Dendritic cell treated with granulocyte-macrophage colony-stimulating factor and Interleukin-4, amounts not matched to agents 40 ng/mL and 50 ng/mL, for 4 days (primary cell): ENCODE measurements at regions not wholly inside any gene's neighbourhood (a gene's known extent, or its start where the extent isn't known, plus 50 kb on each side); places are given as distances from the start of the nearest gene placed in this dataset.

Experiments used
- H3K27ac Mint-ChIP-seq: one replicate; pipeline ENCODE4 v1.8.0; 2022; ENCODE audit warnings: mild to moderate bottlenecking, mixed read lengths
- H3K27me3 Mint-ChIP-seq: one replicate; pipeline ENCODE4 v1.8.0; 2022; ENCODE audit warnings: mild to moderate bottlenecking, mixed read lengths
- H3K36me3 Mint-ChIP-seq: one replicate; pipeline ENCODE4 v1.8.0; 2022; ENCODE audit warnings: low read depth, mixed read lengths
- H3K4me1 Mint-ChIP-seq: one replicate; pipeline ENCODE4 v1.8.0; 2022; ENCODE audit warnings: low read depth, mixed read lengths
- H3K4me3 Mint-ChIP-seq: one replicate; pipeline ENCODE4 v1.8.0; 2022; ENCODE audit warnings: mild to moderate bottlenecking, moderate library complexity, mixed read lengths
- H3K9me3 Mint-ChIP-seq: one replicate; pipeline ENCODE4 v1.8.0; 2022; ENCODE audit warnings: mixed read lengths
- intact Hi-C: fragments of 100-400 bp; cut with micrococcal nuclease; formaldehyde crosslinking; loops from one replicate; pipeline ENCODE4 v1.15.0; 2022

- Mint-ChIP-seq H3K9me3 (no peaks in the 10 kb centered on the region), H3K36me3 (no peaks in the 10 kb centered on the region), H3K4me1 (no peaks in the 10 kb centered on the region), H3K27ac (no peak overlapping the region), H3K4me3 (no peak overlapping the region), H3K27me3 (no peaks in the 10 kb centered on the region)
- intact Hi-C loops = loop anchor here (5.0 to 10.0 kb wide), 2 partner anchors 416 to 794 kb away; no protein-coding TSS in a partner anchor
These were observed 413.2 kb downstream of the GJA1 start for GRCh38 chr6:121848523-121849255.

DNA sequence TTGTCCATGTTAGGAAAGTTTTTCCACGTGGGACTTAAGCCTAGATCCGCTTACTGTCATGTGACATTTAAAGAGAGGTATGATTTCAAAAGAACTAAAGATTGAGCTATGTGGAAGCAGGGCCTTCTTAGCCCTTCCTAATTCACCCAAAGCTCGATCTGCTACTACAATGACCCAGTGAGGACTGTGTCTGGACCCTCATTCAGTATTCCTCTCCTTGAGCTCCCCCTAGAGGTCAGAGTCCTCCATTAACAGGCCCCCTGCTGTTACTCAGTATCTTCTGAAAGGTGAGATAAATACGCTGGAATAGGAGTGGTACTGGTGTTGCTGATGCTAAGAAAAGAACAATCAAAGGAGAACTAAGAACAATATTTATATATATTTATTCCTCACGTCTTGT lies 414.0 kb downstream of the GJA1 start:
- no peak overlapping the region for H3K27ac Mint-ChIP-seq
- no peaks in the 10 kb centered on the region for H3K4me1 Mint-ChIP-seq
- H3K36me3 Mint-ChIP-seq = no peaks in the 10 kb centered on the region
- H3K27me3 Mint-ChIP-seq = no peaks in the 10 kb centered on the region
- H3K4me3 Mint-ChIP-seq = no peak overlapping the region
- H3K9me3 Mint-ChIP-seq = no peaks in the 10 kb centered on the region
- intact Hi-C loops = loop anchor here (5.0 to 10.0 kb wide), 2 partner anchors 417 to 795 kb away; no protein-coding TSS in a partner anchor

DNA sequence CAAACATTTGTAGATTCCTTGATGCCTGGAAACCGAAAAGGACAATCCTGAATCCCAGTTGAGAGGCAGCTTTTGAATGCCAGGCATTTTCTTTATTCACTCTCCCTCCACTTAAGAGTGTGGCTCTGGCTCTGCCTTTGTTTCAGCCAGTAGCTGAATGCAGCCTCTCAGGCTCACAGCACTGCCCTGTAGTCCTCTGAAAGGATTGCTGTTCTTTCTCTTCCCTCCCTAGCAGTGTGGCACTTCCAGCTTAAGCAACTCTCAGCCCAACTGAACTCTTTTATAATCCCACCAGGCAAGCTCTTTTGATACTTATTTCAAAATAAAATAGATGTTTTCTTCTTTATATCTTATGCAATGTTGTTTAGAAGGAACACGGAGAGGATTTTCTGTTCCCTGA lies 415.6 kb downstream of the GJA1 start:
- H3K4me3 Mint-ChIP-seq = no peak overlapping the region
- no peaks in the 10 kb centered on the region for H3K36me3 Mint-ChIP-seq
- no peaks in the 10 kb centered on the region for H3K9me3 Mint-ChIP-seq
- intact Hi-C loops = no loop called here
- no peaks in the 10 kb centered on the region for H3K27me3 Mint-ChIP-seq
- no peaks in the 10 kb centered on the region for H3K4me1 Mint-ChIP-seq
- no peak overlapping the region for H3K27ac Mint-ChIP-seq

DNA sequence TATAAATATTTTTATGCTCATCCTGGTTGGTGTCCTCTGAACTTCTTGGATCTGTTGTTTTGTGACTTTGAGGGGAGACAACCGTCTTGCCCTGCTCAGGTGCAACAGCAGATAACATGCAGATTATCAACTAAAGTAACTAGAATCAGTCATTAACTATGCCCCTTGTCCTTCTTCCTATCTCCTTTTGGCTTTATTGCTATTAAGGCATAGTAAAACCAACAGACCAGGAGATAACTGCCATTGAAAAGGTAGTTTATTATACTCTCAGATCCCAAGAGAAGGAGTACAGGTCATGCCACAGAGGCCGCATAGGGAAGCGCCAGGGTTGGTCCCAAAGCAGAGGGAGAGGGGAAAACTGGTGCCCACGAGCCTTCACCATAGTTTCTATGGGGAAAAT lies 418.2 kb downstream of the GJA1 start:
- no peak overlapping the region for H3K4me3 Mint-ChIP-seq
- H3K27me3 Mint-ChIP-seq = no peaks in the 10 kb centered on the region
- intact Hi-C loops = no loop called here
- no peaks in the 10 kb centered on the region for H3K36me3 Mint-ChIP-seq
- H3K4me1 Mint-ChIP-seq = no peaks in the 10 kb centered on the region
- no peak overlapping the region for H3K27ac Mint-ChIP-seq
- no peaks in the 10 kb centered on the region for H3K9me3 Mint-ChIP-seq

- Mint-ChIP-seq H3K4me1 (no peaks in the 10 kb centered on the region), H3K4me3 (no peak overlapping the region), H3K36me3 (no peaks in the 10 kb centered on the region), H3K27ac (no peak overlapping the region), H3K27me3 (no peaks in the 10 kb centered on the region), H3K9me3 (no peaks in the 10 kb centered on the region)
- intact Hi-C loops = no loop called here
These were observed 420.1 kb downstream of the GJA1 start for GRCh38 chr6:121855521-121855920.

DNA sequence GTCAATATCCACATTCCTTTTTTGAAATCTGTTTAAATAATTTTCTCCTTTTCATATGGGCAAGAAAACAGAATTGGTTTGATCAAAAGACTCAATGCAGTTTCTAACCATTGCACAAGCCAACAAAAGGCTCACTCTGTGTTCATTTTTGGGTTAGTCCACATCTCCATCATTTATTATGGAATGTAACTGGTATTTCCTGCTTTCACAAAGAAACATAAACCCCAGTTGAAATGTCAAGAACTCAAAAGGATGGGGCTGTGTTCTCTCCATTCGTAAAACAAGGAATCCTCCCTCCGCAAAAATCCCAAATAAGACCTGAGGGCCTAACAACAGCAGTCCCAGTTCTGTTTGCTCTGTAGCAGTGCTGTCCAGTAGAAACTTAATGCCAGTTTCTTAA lies 420.9 kb downstream of the GJA1 start:
- Mint-ChIP-seq H3K4me3 (no peak overlapping the region), H3K4me1 (no peaks in the 10 kb centered on the region), H3K36me3 (no peaks in the 10 kb centered on the region), H3K27ac (no peak overlapping the region), H3K27me3 (no peaks in the 10 kb centered on the region), H3K9me3 (no peaks in the 10 kb centered on the region)
- intact Hi-C loops = no loop called here

DNA sequence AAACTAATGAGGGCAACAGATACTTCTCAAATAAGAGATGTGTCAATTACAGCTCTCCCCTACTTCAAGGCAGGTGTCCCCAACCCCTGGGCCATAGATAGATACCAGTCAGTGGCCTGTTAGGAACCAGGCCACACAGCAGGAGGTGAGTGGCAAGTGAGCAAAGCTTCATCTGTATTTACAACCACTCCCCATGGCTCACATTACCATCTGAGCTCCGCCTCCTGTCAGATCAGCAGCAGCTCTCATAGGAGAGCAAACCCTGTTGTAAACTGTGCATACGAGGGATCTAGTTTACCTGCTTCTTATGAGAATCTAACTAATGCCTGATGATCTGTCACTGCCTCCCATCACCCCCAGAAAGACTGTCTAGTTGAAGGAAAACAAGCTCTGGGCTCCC lies 422.1 kb downstream of the GJA1 start:
- Mint-ChIP-seq H3K36me3 (no peaks in the 10 kb centered on the region), H3K27me3 (no peaks in the 10 kb centered on the region)

DNA sequence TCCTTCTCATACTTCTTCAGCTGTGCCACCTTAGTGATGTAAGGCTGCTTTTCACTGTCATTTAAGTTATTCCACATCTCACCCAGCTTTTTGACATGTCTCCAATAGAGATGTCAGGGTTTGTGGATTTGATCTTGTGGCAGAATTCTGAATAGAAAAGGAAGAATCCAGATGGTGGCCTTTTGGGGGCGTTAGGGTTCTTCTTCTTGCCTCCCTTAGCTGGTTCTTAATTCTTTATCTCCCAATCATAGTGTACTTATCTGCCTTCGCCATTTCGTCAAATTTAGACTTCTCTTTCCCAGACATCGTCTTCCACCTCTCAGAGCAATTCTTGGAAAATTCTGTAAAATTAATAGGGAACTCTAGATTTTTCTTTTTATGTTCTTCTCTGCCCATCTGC lies 422.9 kb downstream of the GJA1 start:
- Mint-ChIP-seq H3K27me3 (no peaks in the 10 kb centered on the region), H3K9me3 (no peaks in the 10 kb centered on the region), H3K36me3 (no peaks in the 10 kb centered on the region), H3K4me1 (no peaks in the 10 kb centered on the region), H3K4me3 (no peak overlapping the region), H3K27ac (no peak overlapping the region)
- intact Hi-C loops = no loop called here

More for the DNA sequence above, 422.1 kb downstream of the GJA1 start:
- Mint-ChIP-seq H3K9me3 (no peaks in the 10 kb centered on the region), H3K4me1 (no peaks in the 10 kb centered on the region), H3K27ac (no peak overlapping the region), H3K4me3 (no peak overlapping the region)
- intact Hi-C loops = no loop called here

DNA sequence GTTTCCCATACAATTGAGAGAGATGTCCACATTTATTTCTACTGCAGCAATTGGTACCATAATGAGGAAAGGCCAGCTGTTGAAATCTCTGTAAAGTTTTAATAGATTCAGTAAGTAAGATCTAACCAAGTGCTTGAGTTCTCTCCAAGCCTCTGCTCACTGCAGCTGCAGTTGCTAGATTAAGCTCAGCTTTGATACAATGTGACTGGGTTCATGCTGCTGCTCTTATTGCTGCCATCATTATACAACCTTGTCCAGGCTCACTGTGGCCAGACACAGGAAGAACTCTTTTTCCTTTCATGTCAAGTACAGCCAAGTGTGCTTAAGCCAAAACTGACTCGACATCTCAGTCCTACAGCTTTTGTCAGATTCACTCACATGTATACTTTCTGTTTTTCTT lies 423.5 kb downstream of the GJA1 start:
- intact Hi-C loops = no loop called here
- Mint-ChIP-seq H3K27me3 (no peaks in the 10 kb centered on the region), H3K9me3 (no peaks in the 10 kb centered on the region), H3K36me3 (no peaks in the 10 kb centered on the region), H3K4me3 (no peak overlapping the region), H3K27ac (no peak overlapping the region), H3K4me1 (no peaks in the 10 kb centered on the region)

DNA sequence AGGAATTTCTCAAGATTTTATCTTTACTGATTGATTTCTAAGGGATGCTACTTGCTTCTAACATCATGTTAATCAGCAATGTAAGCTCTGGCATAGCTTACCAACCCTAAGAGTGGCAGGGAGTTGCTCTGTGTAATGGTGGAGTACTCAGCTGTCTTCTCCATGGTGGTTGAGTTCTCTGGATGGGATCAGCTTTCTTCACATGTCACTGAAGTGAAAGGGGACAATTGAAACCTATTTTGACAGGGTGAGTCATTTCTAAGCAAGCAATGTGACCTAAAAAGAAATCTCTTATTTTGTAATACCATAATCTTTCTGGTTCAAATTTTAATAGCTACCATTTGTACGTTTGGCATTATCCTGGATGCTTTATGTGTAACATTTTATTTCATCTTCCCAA lies 430.4 kb downstream of the GJA1 start:
- no peaks in the 10 kb centered on the region for H3K36me3 Mint-ChIP-seq
- no peaks in the 10 kb centered on the region for H3K27me3 Mint-ChIP-seq
- intact Hi-C loops = no loop called here
- peaks cover 2% of the 10 kb centered on the region for H3K9me3 Mint-ChIP-seq
- H3K4me3 Mint-ChIP-seq = no peak overlapping the region
- no peak overlapping the region for H3K27ac Mint-ChIP-seq
- H3K4me1 Mint-ChIP-seq = no peaks in the 10 kb centered on the region

DNA sequence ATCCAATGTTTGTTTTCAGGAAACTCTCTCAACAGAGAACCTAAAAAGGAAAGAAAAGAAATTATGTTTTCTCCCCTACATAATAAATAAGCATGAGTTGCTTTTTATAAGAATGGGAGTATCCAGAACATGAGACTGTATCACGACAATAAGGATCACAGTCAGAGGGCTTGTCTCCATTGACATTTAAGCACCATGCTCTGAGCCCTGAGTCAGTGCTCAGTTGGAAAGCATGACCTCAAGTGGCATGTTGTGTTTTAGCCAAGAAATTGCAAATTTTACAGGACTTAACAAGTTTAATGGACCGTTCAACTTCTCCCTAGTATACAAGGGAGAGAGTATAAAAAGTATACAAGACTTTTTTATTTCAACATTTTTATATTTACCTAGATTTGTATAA lies 431.6 kb downstream of the GJA1 start:
- H3K4me1 Mint-ChIP-seq = no peaks in the 10 kb centered on the region
- H3K27me3 Mint-ChIP-seq = no peaks in the 10 kb centered on the region
- H3K9me3 Mint-ChIP-seq = peaks cover 9% of the 10 kb centered on the region
- intact Hi-C loops = no loop called here
- no peak overlapping the region for H3K4me3 Mint-ChIP-seq
- H3K36me3 Mint-ChIP-seq = no peaks in the 10 kb centered on the region
- H3K27ac Mint-ChIP-seq = no peak overlapping the region

DNA sequence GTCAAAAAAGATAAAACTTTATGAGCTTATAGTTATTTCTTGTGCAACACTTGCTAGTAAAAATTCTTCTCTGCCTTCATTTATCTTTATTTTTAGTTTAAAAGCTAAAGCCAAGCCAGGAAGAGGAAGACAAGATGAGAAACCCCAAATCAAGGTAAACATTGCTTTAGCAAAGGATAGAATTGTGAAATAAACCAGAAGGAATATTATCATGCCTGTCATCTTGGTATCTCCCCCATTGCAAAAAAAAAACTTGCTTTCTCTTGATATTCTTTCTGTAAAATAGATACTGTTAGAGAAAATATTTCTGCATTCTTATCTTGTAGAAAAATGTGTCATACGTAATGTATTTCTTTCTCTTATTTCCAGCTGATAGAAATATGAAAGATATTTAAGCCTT lies 432.8 kb downstream of the GJA1 start:
- intact Hi-C loops = no loop called here
- H3K4me3 Mint-ChIP-seq = no peak overlapping the region
- no peaks in the 10 kb centered on the region for H3K27me3 Mint-ChIP-seq
- H3K4me1 Mint-ChIP-seq = no peaks in the 10 kb centered on the region
- H3K9me3 Mint-ChIP-seq = peaks cover 9% of the 10 kb centered on the region
- no peak overlapping the region for H3K27ac Mint-ChIP-seq
- no peaks in the 10 kb centered on the region for H3K36me3 Mint-ChIP-seq

- Mint-ChIP-seq H3K4me1 (no peaks in the 10 kb centered on the region), H3K27ac (no peak overlapping the region), H3K36me3 (no peaks in the 10 kb centered on the region), H3K9me3 (peaks cover 9% of the 10 kb centered on the region), H3K27me3 (no peaks in the 10 kb centered on the region), H3K4me3 (no peak overlapping the region)
- intact Hi-C loops = no loop called here
These were observed 438.1 kb downstream of the GJA1 start for GRCh38 chr6:121873595-121873994.

GRCh38 chr6:121876721-121877120 lies 441.3 kb downstream of the GJA1 start:
- H3K36me3 Mint-ChIP-seq = no peaks in the 10 kb centered on the region
- H3K4me3 Mint-ChIP-seq = no peak overlapping the region
- intact Hi-C loops = no loop called here
- H3K27ac Mint-ChIP-seq = no peak overlapping the region
- H3K27me3 Mint-ChIP-seq = no peaks in the 10 kb centered on the region
- no peaks in the 10 kb centered on the region for H3K9me3 Mint-ChIP-seq
- no peaks in the 10 kb centered on the region for H3K4me1 Mint-ChIP-seq

DNA sequence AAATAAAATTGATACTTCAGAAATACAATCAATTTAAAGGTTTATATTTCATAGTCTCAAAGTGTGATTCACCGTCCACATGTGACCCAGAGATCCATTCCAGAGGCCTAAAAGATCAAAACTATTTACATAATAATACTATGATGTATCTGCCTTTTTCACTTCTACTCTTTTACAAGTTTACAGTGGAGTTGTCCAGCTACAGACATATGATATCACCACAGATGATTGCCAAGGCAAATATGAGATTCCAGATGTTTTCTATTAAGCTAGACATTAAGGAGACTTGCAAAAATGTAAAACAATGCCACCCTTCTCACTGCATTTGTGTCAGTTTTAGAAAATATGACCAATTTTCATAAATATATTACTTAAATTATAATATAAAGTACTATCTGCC lies 443.7 kb downstream of the GJA1 start:
- Mint-ChIP-seq H3K27me3 (no peaks in the 10 kb centered on the region), H3K27ac (no peak overlapping the region), H3K4me1 (no peaks in the 10 kb centered on the region), H3K36me3 (no peaks in the 10 kb centered on the region), H3K4me3 (no peak overlapping the region), H3K9me3 (no peaks in the 10 kb centered on the region)
- intact Hi-C loops = no loop called here
